ENCODE measurements at regions not wholly inside any gene's neighbourhood (a gene's known extent, or its start where the extent isn't known, plus 50 kb on each side); places are given as distances from the start of the nearest gene placed in this dataset.

DNA sequence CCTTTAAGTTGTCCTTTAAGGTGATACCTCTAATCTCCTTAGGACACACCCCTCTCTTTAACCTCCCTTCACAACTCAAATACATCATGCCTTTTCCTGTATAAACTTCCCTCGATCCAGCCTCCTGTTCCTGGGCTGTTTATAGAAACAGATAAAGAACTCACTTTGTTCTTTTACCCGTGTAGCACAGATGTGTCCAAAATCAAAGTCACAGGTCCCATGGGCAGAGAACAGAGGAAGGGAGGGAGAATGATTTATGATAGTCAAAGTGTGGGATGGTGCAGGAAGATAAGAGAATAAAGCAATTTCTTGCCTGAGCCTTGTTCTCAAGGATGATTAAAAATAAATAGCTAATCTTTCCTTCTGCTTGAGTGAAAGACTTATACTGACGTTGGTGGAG is 50.3 kb upstream of the CABCOCO1 start:
- TF ChIP-seq POLR2A (IDR thresholded peaks at IDR 0.05; ENCODE audit: low read depth, low read length) (no peak), POLR2AphosphoS5 (IDR thresholded peaks at IDR 0.05; ENCODE audit: low read depth, low read length) (no peak), TAF1 (IDR thresholded peaks at IDR 0.05; ENCODE audit: low read depth, low read length) (no peak)
